ENCODE measurements at regions not wholly inside any gene's neighbourhood (a gene's known extent, or its start where the extent isn't known, plus 50 kb on each side); places are given as distances from the start of the nearest gene placed in this dataset.

- no peaks in the 10 kb centered on the region for H3K9me3 ChIP-seq (ENCODE audit: insufficient read depth, low read depth, low read length)
- H3K36me3 ChIP-seq (ENCODE audit: insufficient read depth, low read length), result no peaks in the 10 kb centered on the region
- no peak overlapping the region for H3K9ac ChIP-seq (ENCODE audit: low read depth, low read length, poor library complexity, severe bottlenecking)
- no peak overlapping the region for H3K4me3 ChIP-seq (ENCODE audit: low read length, poor library complexity, severe bottlenecking)
- H3K4me1 ChIP-seq (ENCODE audit: insufficient read depth, low read length, poor library complexity, severe bottlenecking), result no peaks in the 10 kb centered on the region
- H3F3A ChIP-seq (ENCODE audit: low read depth), result no peaks in the 10 kb centered on the region
- H4K20me1 ChIP-seq (ENCODE audit: insufficient read depth, low read length, poor library complexity, severe bottlenecking), result no peaks in the 10 kb centered on the region
- H3K4me2 ChIP-seq (ENCODE audit: low read depth, low read length, poor library complexity, severe bottlenecking), result no peak overlapping the region
- no peaks in the 10 kb centered on the region for H3K9me2 ChIP-seq (replicated peaks; ENCODE audit: low read depth, low read length)
- no peaks in the 10 kb centered on the region for H3K79me2 ChIP-seq (ENCODE audit: insufficient read depth, low read length)
- H2AFZ ChIP-seq (ENCODE audit: low read length), result no peak overlapping the region
- no peaks in the 10 kb centered on the region for H3K27me3 ChIP-seq (ENCODE audit: insufficient read depth, low read length, poor library complexity, severe bottlenecking)
- no peak for TF ChIP-seq CTCF (conservative IDR thresholded peaks at IDR 0.05; ENCODE audit: low read length)
- TF ChIP-seq EZH2phosphoT487 (IDR thresholded peaks at IDR 0.05; ENCODE audit: borderline replicate concordance), result no peak
Observed at GRCh38 chrX:42085836-42086235, 162.5 kb upstream of the CASK start.

- Histone ChIP-seq H3K4me3 (ENCODE audit: low read length, poor library complexity, severe bottlenecking) (no peak overlapping the region), H3K36me3 (ENCODE audit: insufficient read depth, low read length) (no peaks in the 10 kb centered on the region)
Observed at GRCh38 chrX:42079968-42080367, 156.6 kb upstream of the CASK start.

GRCh38 chrX:42077675-42078074 lies 154.3 kb upstream of the CASK start:
- no peak overlapping the region for H2AFZ ChIP-seq (ENCODE audit: low read length)
- H3K9me2 ChIP-seq (replicated peaks; ENCODE audit: low read depth, low read length), result no peaks in the 10 kb centered on the region
- H3K36me3 ChIP-seq (ENCODE audit: insufficient read depth, low read length), result no peaks in the 10 kb centered on the region
- H3K9me3 ChIP-seq (ENCODE audit: insufficient read depth, low read depth, low read length), result no peaks in the 10 kb centered on the region
- TF ChIP-seq CTCF (conservative IDR thresholded peaks at IDR 0.05; ENCODE audit: low read length) (no peak), EZH2phosphoT487 (IDR thresholded peaks at IDR 0.05; ENCODE audit: borderline replicate concordance) (no peak)
- H3K79me2 ChIP-seq (ENCODE audit: insufficient read depth, low read length), result no peaks in the 10 kb centered on the region
- no peak overlapping the region for H3K9ac ChIP-seq (ENCODE audit: low read depth, low read length, poor library complexity, severe bottlenecking)
- no peaks in the 10 kb centered on the region for H3K27me3 ChIP-seq (ENCODE audit: insufficient read depth, low read length, poor library complexity, severe bottlenecking)
- no peak overlapping the region for H3K4me2 ChIP-seq (ENCODE audit: low read depth, low read length, poor library complexity, severe bottlenecking)
- H3F3A ChIP-seq (ENCODE audit: low read depth), result no peaks in the 10 kb centered on the region
- no peaks in the 10 kb centered on the region for H3K4me1 ChIP-seq (ENCODE audit: insufficient read depth, low read length, poor library complexity, severe bottlenecking)
- no peaks in the 10 kb centered on the region for H4K20me1 ChIP-seq (ENCODE audit: insufficient read depth, low read length, poor library complexity, severe bottlenecking)
- H3K4me3 ChIP-seq (ENCODE audit: low read length, poor library complexity, severe bottlenecking), result no peak overlapping the region

More at GRCh38 chrX:42079968-42080367, 156.6 kb upstream of the CASK start:
- Histone ChIP-seq H2AFZ (ENCODE audit: low read length) (no peak overlapping the region), H3K4me1 (ENCODE audit: insufficient read depth, low read length, poor library complexity, severe bottlenecking) (no peaks in the 10 kb centered on the region), H4K20me1 (ENCODE audit: insufficient read depth, low read length, poor library complexity, severe bottlenecking) (no peaks in the 10 kb centered on the region), H3K9me3 (ENCODE audit: insufficient read depth, low read depth, low read length) (no peaks in the 10 kb centered on the region), H3K79me2 (ENCODE audit: insufficient read depth, low read length) (no peaks in the 10 kb centered on the region), H3K27me3 (ENCODE audit: insufficient read depth, low read length, poor library complexity, severe bottlenecking) (no peaks in the 10 kb centered on the region), H3F3A (ENCODE audit: low read depth) (no peaks in the 10 kb centered on the region), H3K9me2 (replicated peaks; ENCODE audit: low read depth, low read length) (no peaks in the 10 kb centered on the region), H3K4me2 (ENCODE audit: low read depth, low read length, poor library complexity, severe bottlenecking) (no peak overlapping the region), H3K9ac (ENCODE audit: low read depth, low read length, poor library complexity, severe bottlenecking) (no peak overlapping the region)
- TF ChIP-seq CTCF (conservative IDR thresholded peaks at IDR 0.05; ENCODE audit: low read length) (no peak), EZH2phosphoT487 (IDR thresholded peaks at IDR 0.05; ENCODE audit: borderline replicate concordance) (no peak)

All from Loucy (cell line).